ENCODE measurements at regions not wholly inside any gene's neighbourhood (a gene's known extent, or its start where the extent isn't known, plus 50 kb on each side); places are given as distances from the start of the nearest gene placed in this dataset.

DNA sequence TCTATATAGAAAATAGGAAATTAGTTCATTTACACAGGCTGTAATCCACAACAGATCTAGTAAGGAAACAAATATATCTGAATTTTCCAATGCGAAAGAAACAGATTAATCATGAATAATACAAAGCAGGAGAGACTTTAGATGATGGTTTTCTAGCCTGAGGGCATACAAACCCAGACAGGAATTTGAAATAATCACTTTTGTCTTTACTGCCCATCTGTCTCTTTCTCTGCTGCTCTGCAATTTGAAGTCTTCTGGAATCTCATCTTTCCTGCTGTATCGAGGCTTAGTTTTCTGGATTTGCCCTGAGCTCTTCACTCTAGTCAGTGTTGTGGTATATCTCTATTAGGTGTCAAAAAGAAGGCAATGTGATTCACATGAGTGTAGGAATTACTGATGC is 711.8 kb upstream of the FAM241A start:
- no peak overlapping the region for H3K56ac ChIP-seq (replicated peaks; ENCODE audit: insufficient read length, low read depth, low read length)
- TF ChIP-seq CHD2 (IDR thresholded peaks at IDR 0.05; ENCODE audit: low read length) (no peak), TCF12 (IDR thresholded peaks at IDR 0.05; ENCODE audit: low read depth, low read length) (no peak), NANOG (IDR thresholded peaks at IDR 0.05; ENCODE audit: insufficient read depth, low read depth, low read length, poor library complexity, severe bottlenecking) (no peak), RFX5 (IDR thresholded peaks at IDR 0.05; ENCODE audit: borderline replicate concordance, low read depth, low read length) (no peak), BACH1 (IDR thresholded peaks at IDR 0.05; ENCODE audit: low read length) (no peak), KDM4A (IDR thresholded peaks at IDR 0.05; ENCODE audit: low read depth, low read length, severe bottlenecking) (no peak), RBBP5 (IDR thresholded peaks at IDR 0.05; ENCODE audit: borderline replicate concordance, low read depth, low read length) (no peak), POU5F1 (IDR thresholded peaks at IDR 0.05; ENCODE audit: low read depth, low read length) (no peak), CEBPB (IDR thresholded peaks at IDR 0.05; ENCODE audit: low read depth, low read length) (no peak), SP2 (IDR thresholded peaks at IDR 0.05; ENCODE audit: low read length) (no peak), TAF7 (optimal IDR thresholded peaks at IDR 0.05; ENCODE audit: borderline replicate concordance, low read depth, low read length) (no peak), CBX8 (IDR thresholded peaks at IDR 0.05; ENCODE audit: borderline replicate concordance, low read depth, low read length) (no peak), TAF1 (IDR thresholded peaks at IDR 0.05; ENCODE audit: low read depth, low read length) (no peak)
- TF ChIP-seq, protein P1, sequence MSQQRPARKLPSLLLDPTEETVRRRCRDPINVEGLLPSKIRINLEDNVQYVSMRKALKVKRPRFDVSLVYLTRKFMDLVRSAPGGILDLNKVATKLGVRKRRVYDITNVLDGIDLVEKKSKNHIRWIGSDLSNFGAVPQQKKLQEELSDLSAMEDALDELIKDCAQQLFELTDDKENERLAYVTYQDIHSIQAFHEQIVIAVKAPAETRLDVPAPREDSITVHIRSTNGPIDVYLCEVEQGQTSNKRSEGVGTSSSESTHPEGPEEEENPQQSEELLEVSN (IDR thresholded peaks at IDR 0.05) = no peak
- TF ChIP-seq, protein P2, sequence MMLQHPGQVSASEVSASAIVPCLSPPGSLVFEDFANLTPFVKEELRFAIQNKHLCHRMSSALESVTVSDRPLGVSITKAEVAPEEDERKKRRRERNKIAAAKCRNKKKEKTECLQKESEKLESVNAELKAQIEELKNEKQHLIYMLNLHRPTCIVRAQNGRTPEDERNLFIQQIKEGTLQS (IDR thresholded peaks at IDR 0.05; ENCODE audit: insufficient read depth, low read depth, low read length) = no peak

More for the DNA sequence above, 711.8 kb upstream of the FAM241A start:
- H4K5ac ChIP-seq (ENCODE audit: insufficient read length, low read depth, low read length) = no peak overlapping the region
- no peak overlapping the region for H2BK20ac ChIP-seq (ENCODE audit: low read length)
- H3K18ac ChIP-seq (ENCODE audit: extremely low read depth, low read length) = no peak overlapping the region
- H4K20me1 ChIP-seq (replicated peaks in 1 of 2; ENCODE audit: control insufficient read depth in 1 of 2, insufficient read depth in 2 of 2, low read length in 2 of 2) = no peaks in the 10 kb centered on the region
- H3K23ac ChIP-seq (ENCODE audit: insufficient read length) = no peak overlapping the region
- H3K4me1 ChIP-seq (replicated peaks in 1 of 4; ENCODE audit: control insufficient read depth in 3 of 4, insufficient read depth in 4 of 4, low read length in 3 of 4) = no peaks in the 10 kb centered on the region
- no peak overlapping the region for H2AFZ ChIP-seq (ENCODE audit: low read length)
- H2BK12ac ChIP-seq (ENCODE audit: low read depth, low read length) = no peak overlapping the region
- H3K36me3 ChIP-seq (ENCODE audit: control insufficient read depth in 2 of 4, insufficient read depth in 4 of 4, low read length in 3 of 4) = no peaks in the 10 kb centered on the region
- no peaks in the 10 kb centered on the region for H3K9me3 ChIP-seq (ENCODE audit: insufficient read depth in 2 of 2, low read depth in 1 of 2, low read length in 1 of 2)
- FAIRE-seq (no peak), DNase-seq (ENCODE audit: low read depth in 1 of 2, low spot score in 2 of 2) (no peak)
- no peak overlapping the region for H3K4me3 ChIP-seq (ENCODE audit: extremely low read depth in 1 of 4, insufficient read depth in 2 of 4, low read depth in 3 of 4, low read length in 4 of 4)
- H3K27ac ChIP-seq (ENCODE audit: low read depth, low read length) = no peak overlapping the region
- POLR2A ChIA-PET (ENCODE audit: partially characterized antibody) = no interaction called here
- no peak overlapping the region for H2BK15ac ChIP-seq (ENCODE audit: low read length)
- H3K79me2 ChIP-seq (ENCODE audit: control insufficient read depth in 1 of 2, insufficient read depth in 2 of 2, low read length in 2 of 2) = no peaks in the 10 kb centered on the region
- no peak overlapping the region for H3K14ac ChIP-seq (ENCODE audit: insufficient read length)
- no peaks in the 10 kb centered on the region for H3K27me3 ChIP-seq (replicated peaks in 1 of 4; ENCODE audit: control insufficient read depth in 3 of 4, extremely low read depth in 1 of 4, insufficient read depth in 3 of 4, low read length in 3 of 4)
- H4K91ac ChIP-seq (replicated peaks; ENCODE audit: insufficient read length, low read length) = no peak overlapping the region
- no peak overlapping the region for H2BK120ac ChIP-seq (replicated peaks; ENCODE audit: low read depth, low read length)
- no peak overlapping the region for H3K4me2 ChIP-seq (ENCODE audit: insufficient read depth in 1 of 2, low read depth in 2 of 2, low read length in 2 of 2)
- H2AK5ac ChIP-seq (ENCODE audit: low read depth, low read length) = no peak overlapping the region
- no peak overlapping the region for H3K4ac ChIP-seq (replicated peaks; ENCODE audit: insufficient read length, low read depth, low read length)
- H2BK5ac ChIP-seq (ENCODE audit: low read depth, low read length) = no peak overlapping the region
- WGBS, 2 experiments (ENCODE audit: extremely low coverage in 1 of 2, insufficient coverage in 1 of 2, insufficient read length in 1 of 2, insufficient replicate concordance in 2 of 2, low coverage in 1 of 2, low lambda C conversion rate in 2 of 2, missing lambda C conversion rate in 1 of 2) = 77% methylated on average over 2 of the region's 2 CpGs; no CpG with 5 or more reads in 1 of the 2 experiments
- CTCF ChIA-PET (ENCODE audit: partially characterized antibody) = no interaction called here
- no peak overlapping the region for H4K8ac ChIP-seq (ENCODE audit: extremely low read depth, insufficient read depth, low read length)
- H3K79me1 ChIP-seq (ENCODE audit: low read depth, low read length) = no peaks in the 10 kb centered on the region
- no peak overlapping the region for H3K9ac ChIP-seq (replicated peaks in 1 of 4; ENCODE audit: extremely low read depth in 1 of 4, low read depth in 3 of 4, low read length in 3 of 4)
- H3K23me2 ChIP-seq (ENCODE audit: low read depth, low read length) = no peaks in the 10 kb centered on the region
